B cell (primary cell): ENCODE measurements at regions not wholly inside any gene's neighbourhood (a gene's known extent, or its start where the extent isn't known, plus 50 kb on each side); places are given as distances from the start of the nearest gene placed in this dataset.

Experiments used
- ATAC-seq: fragments of 200-7000 bp; cut with Tn5 transposase; one replicate; pipeline ENCODE4 v1.10.0; 2021; ENCODE audit warnings: low read depth, mild to moderate bottlenecking, moderate number of reproducible peaks, moderate library complexity
- CTCF ChIA-PET: fragments of 350-600 bp; sonication (Branson Sonifier 250); formaldehyde crosslinking; loops from one replicate; lab custom pipeline; 2021; ENCODE audit warnings: antibody characterized with exemption, inconsistent platforms; lab: Charles Lee
- POLR2A ChIA-PET: fragments of 350-600 bp; sonication (Branson Sonifier 250); formaldehyde crosslinking; loops from one replicate; lab custom pipeline; 2021; ENCODE audit warnings: antibody characterized with exemption; lab: Charles Lee
- DNase-seq: peaks from one replicate; pipeline ENCODE4 v3.0.0; 2013
- H2AFZ ChIP-seq: 2 replicates; pipeline ENCODE4 v1.6.1; 2012; ENCODE audit warnings: mild to moderate bottlenecking, low read depth, low read length; ENCODE audit not compliant: insufficient read depth, poor library complexity, severe bottlenecking
- H3K27ac ChIP-seq, 2 donors: 1 replicate in 1 of 2; 2 replicates in 1 of 2; pipeline ENCODE4 v1.5.1; 2012 to 2013; ENCODE audit warnings: low read length in 2 of 2, mild to moderate bottlenecking in 2 of 2, moderate library complexity in 1 of 2
- H3K27me3 ChIP-seq, 4 experiments: fragments of 200-600 bp in 1 of 4; sonication (generic) in 1 of 4; replicated peaks in 1 of 4; 1 replicate in 2 of 4; 2 replicates in 2 of 4; pipeline versions ENCODE4 v1.6.1 to v1.7.0; 2013 to 2016; ENCODE audit warnings: low read length in 3 of 4, mild to moderate bottlenecking in 2 of 4, mixed read lengths in 1 of 4, moderate library complexity in 1 of 4; ENCODE audit not compliant: insufficient read depth in 4 of 4, control insufficient read depth in 3 of 4; ENCODE audit errors: control extremely low read depth in 1 of 4
- H3K36me3 ChIP-seq, 2 experiments: replicated peaks in 1 of 2; 1 replicate in 1 of 2; 2 replicates in 1 of 2; pipeline versions ENCODE4 v1.6.1 to v1.7.1; 2013; ENCODE audit warnings: low read length in 1 of 2; ENCODE audit not compliant: insufficient read depth in 2 of 2, control insufficient read depth in 1 of 2; ENCODE audit errors: control extremely low read depth in 1 of 2, extremely low read depth in 1 of 2
- H3K4me1 ChIP-seq, 2 donors: fragments of 200-600 bp in 1 of 2; sonication (generic) in 1 of 2; 1 replicate in 1 of 2; 2 replicates in 1 of 2; pipeline versions ENCODE4 v1.5.1 to v1.6.1; 2013 to 2017; ENCODE audit warnings: low read length in 2 of 2; ENCODE audit not compliant: control insufficient read depth in 2 of 2, insufficient read depth in 2 of 2
- H3K4me2 ChIP-seq: replicated peaks from 2 replicates; pipeline ENCODE3; 2012; ENCODE audit warnings: mild to moderate bottlenecking, low read depth, low read length; ENCODE audit not compliant: poor library complexity, severe bottlenecking
- H3K4me3 ChIP-seq, 5 experiments: fragments of 200-600 bp in 1 of 5; sonication (generic) in 1 of 5; 1 replicate in 3 of 5; 2 replicates in 2 of 5; pipeline versions ENCODE4 v1.5.1 to v1.7.0; 2011 to 2016; ENCODE audit warnings: low read length in 4 of 5, mild to moderate bottlenecking in 4 of 5, low read depth in 2 of 5, control low read depth in 1 of 5, moderate library complexity in 1 of 5; ENCODE audit not compliant: insufficient read depth in 1 of 5; ENCODE audit errors: control extremely low read depth in 1 of 5, extremely low read depth in 1 of 5
- H3K79me2 ChIP-seq: fragments of 200-600 bp; sonication (generic); one replicate; pipeline ENCODE4 v1.6.0; 2016; ENCODE audit warnings: low read length; ENCODE audit not compliant: control insufficient read depth, insufficient read depth
- H3K9ac ChIP-seq: fragments of 200-600 bp; sonication (generic); 2 replicates; pipeline ENCODE4 v1.6.1; 2017; ENCODE audit warnings: mild to moderate bottlenecking, low read length, moderate library complexity
- H3K9me3 ChIP-seq, 3 donors: one replicate each; pipeline versions ENCODE4 v1.6.1 to v1.7.1; 2013; ENCODE audit warnings: low read length in 2 of 3; ENCODE audit not compliant: control insufficient read depth in 2 of 3, insufficient read depth in 1 of 3; ENCODE audit errors: control extremely low read depth in 1 of 3
- H4K20me1 ChIP-seq: 2 replicates; pipeline ENCODE4 v1.6.0; 2012; ENCODE audit warnings: mild to moderate bottlenecking, low read length; ENCODE audit not compliant: insufficient read depth, control insufficient read depth, poor library complexity, severe bottlenecking
- H3K27ac Mint-ChIP-seq: one replicate; pipeline ENCODE4 v1.8.0; 2021; ENCODE audit warnings: mixed read lengths
- H3K27me3 Mint-ChIP-seq: one replicate; pipeline ENCODE4 v1.8.0; 2021; ENCODE audit warnings: mixed read lengths
- H3K4me1 Mint-ChIP-seq: one replicate; pipeline ENCODE4 v1.8.0; 2021; ENCODE audit warnings: mixed read lengths
- H3K4me3 Mint-ChIP-seq: one replicate; pipeline ENCODE4 v1.8.0; 2021; ENCODE audit warnings: mixed read lengths
- H3K9me3 Mint-ChIP-seq: one replicate; pipeline ENCODE4 v1.8.0; 2022; ENCODE audit warnings: mixed read lengths; ENCODE audit not compliant: insufficient read depth
- EZH2 ChIP-seq: IDR thresholded peaks from 2 replicates; pipeline ENCODE4 v1.6.1; 2012; ENCODE audit warnings: borderline replicate concordance, low read depth, mild to moderate bottlenecking, moderate library complexity, low read length; ENCODE audit not compliant: insufficient read depth, poor library complexity, severe bottlenecking
- WGBS: methylation state at CpG from one replicate; pipeline ENCODE4 v1.1.5; 2013; ENCODE audit warnings: missing lambda C conversion rate; ENCODE audit not compliant: insufficient coverage; 5-methylcytosine and 5-hydroxymethylcytosine counted together
- intact Hi-C: fragments of 100-400 bp; cut with micrococcal nuclease; formaldehyde crosslinking; loops from one replicate; pipeline ENCODE4 v1.10.0; 2022
- TF ChIP-seq, protein P1 (sequence below): fragments of 200-600 bp; IDR thresholded peaks from one replicate; pipeline ENCODE4 v1.8.0; 2022; ENCODE audit warnings: antibody characterized with exemption, mild to moderate bottlenecking

DNA sequence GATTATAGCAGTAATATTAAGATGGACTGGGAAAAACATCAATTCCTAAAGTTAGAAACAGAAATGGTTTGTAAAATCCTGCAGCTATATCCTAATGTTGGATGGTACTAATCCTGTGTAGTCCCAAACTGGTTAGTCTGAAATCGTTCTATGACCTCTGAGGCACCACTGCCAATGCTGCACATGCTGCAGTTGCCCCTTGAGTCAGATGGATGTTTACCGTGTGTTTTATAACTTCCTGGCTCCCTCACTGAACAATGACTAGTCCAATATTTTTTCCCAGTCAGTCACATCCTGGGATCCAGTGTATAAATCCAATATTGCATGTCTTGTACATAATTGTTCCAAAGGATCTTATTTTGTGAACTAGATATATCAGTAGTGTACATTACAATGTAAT, 226.7 kb upstream of the PKDCC start:
- H4K20me1 ChIP-seq, result no peaks in the 10 kb centered on the region
- H3K4me1 ChIP-seq, result no peaks in the 10 kb centered on the region
- no peak overlapping the region for H3K9ac ChIP-seq
- no peaks in the 10 kb centered on the region for H3K36me3 ChIP-seq
- H3K9me3 ChIP-seq, result peaks cover 4 to 15% (median 10%) of the 10 kb centered on the region in 3 donors
- H3K4me3 Mint-ChIP-seq, result no peak overlapping the region
- H3K27me3 Mint-ChIP-seq, result peaks cover 23% of the 10 kb centered on the region
- CTCF ChIA-PET, result no interaction called here
- peaks cover 0 to 12% (median 3%) of the 10 kb centered on the region in 4 experiments for H3K27me3 ChIP-seq
- DNase-seq (no peak), ATAC-seq (no peak)
- H3K79me2 ChIP-seq, result no peaks in the 10 kb centered on the region
- H3K27ac ChIP-seq, result no peak overlapping the region
- TF ChIP-seq EZH2, result no peak
- TF ChIP-seq, protein P1, sequence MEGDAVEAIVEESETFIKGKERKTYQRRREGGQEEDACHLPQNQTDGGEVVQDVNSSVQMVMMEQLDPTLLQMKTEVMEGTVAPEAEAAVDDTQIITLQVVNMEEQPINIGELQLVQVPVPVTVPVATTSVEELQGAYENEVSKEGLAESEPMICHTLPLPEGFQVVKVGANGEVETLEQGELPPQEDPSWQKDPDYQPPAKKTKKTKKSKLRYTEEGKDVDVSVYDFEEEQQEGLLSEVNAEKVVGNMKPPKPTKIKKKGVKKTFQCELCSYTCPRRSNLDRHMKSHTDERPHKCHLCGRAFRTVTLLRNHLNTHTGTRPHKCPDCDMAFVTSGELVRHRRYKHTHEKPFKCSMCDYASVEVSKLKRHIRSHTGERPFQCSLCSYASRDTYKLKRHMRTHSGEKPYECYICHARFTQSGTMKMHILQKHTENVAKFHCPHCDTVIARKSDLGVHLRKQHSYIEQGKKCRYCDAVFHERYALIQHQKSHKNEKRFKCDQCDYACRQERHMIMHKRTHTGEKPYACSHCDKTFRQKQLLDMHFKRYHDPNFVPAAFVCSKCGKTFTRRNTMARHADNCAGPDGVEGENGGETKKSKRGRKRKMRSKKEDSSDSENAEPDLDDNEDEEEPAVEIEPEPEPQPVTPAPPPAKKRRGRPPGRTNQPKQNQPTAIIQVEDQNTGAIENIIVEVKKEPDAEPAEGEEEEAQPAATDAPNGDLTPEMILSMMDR, result no peak
- POLR2A ChIA-PET, result no interaction called here
- H3K4me2 ChIP-seq, result no peak overlapping the region
- no peak overlapping the region for H2AFZ ChIP-seq
- H3K9me3 Mint-ChIP-seq, result peaks cover 2% of the 10 kb centered on the region
- no peak overlapping the region for H3K27ac Mint-ChIP-seq
- H3K4me1 Mint-ChIP-seq, result no peaks in the 10 kb centered on the region
- 40% methylated on average over 1 of the region's 2 CpGs for WGBS
- intact Hi-C loops, result no loop called here
- H3K4me3 ChIP-seq, result no peak overlapping the region

DNA sequence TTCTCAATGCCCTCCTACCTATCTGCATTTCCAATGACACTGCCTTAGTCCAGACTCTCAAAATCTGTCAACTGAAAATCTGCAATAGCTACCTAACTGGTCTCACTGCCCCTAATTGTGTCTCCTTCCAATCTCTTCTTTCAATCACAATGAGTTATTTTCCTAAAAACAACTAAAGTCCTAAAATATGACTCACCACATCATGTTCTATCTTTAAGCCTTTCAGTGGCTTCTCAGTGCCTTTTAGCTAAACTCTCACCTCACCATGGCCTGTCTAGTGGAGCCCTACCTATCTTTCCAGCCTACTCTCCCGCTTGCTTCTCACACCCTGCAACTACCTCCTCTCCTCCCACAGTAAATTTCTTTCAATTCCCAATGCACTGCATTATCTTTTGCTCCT, 220.9 kb upstream of the PKDCC start:
- intact Hi-C loops, result no loop called here

More for the DNA sequence above, 220.9 kb upstream of the PKDCC start:
- no peaks in the 10 kb centered on the region for H3K36me3 ChIP-seq
- no peak overlapping the region for H3K27ac ChIP-seq
- WGBS, result 93% methylated on average over 1 of the region's 1 CpG
- Mint-ChIP-seq H3K4me1 (no peaks in the 10 kb centered on the region), H3K9me3 (no peaks in the 10 kb centered on the region), H3K27ac (no peak overlapping the region), H3K4me3 (no peak overlapping the region), H3K27me3 (peaks cover 26% of the 10 kb centered on the region)
- TF ChIP-seq, protein P1, result no peak
- no peak for TF ChIP-seq EZH2
- no peaks in the 10 kb centered on the region for H4K20me1 ChIP-seq
- ATAC-seq (no peak), DNase-seq (no peak)
- H3K4me2 ChIP-seq, result no peak overlapping the region
- H2AFZ ChIP-seq, result no peak overlapping the region
- H3K4me1 ChIP-seq, result no peaks in the 10 kb centered on the region
- H3K9ac ChIP-seq, result no peak overlapping the region
- no peaks in the 10 kb centered on the region for H3K79me2 ChIP-seq
- POLR2A ChIA-PET, result no interaction called here
- CTCF ChIA-PET, result no interaction called here
- H3K9me3 ChIP-seq, result peaks cover 0 to 4% (median 0%) of the 10 kb centered on the region in 3 donors
- peaks cover 0 to 8% (median 6%) of the 10 kb centered on the region in 4 experiments for H3K27me3 ChIP-seq
- no peak overlapping the region for H3K4me3 ChIP-seq
